ENCODE measurements at regions not wholly inside any gene's neighbourhood (a gene's known extent, or its start where the extent isn't known, plus 50 kb on each side); places are given as distances from the start of the nearest gene placed in this dataset.

DNA sequence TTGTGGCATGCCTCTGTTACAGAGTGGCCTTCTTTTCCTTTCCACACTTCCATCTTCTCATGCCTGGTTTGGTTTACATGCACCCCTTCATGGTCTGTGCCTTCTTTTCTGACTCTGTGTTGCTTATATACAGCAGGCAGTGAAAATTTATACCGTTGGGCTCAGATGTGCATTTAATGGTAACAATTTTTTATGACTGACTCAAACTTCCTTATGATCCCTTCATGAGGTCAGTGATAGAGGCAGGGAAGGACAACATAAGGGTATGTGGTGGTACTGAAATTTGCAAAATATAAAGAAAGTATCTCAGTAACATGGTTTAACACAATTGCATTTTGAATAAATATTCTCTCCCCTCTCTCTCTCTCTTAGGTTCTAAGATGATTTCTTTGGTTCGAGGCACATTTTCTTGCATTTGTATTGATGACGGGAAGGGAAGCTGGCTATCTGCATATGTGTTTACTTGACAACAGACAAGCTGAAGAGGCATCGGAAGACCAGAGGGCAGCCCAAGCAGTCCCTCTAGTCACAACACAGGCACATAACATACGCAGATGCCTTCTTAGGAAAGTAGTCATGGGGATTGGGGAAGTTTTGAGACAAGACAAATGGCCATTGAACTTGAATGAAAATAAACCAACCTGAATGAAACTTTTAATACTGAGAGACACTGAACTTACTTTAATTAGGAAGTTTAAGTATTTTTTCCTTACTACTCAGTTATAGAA is 163.3 kb upstream of the LEF1 start:
- H3K27ac ChIP-seq, result no peak overlapping the region
- DNase-seq, result no peak
- in situ Hi-C loops (cut with HindIII; ENCODE audit: low pct_ligation_motif_present, low sequenced_read_pairs), result no loop called here
- no peaks in the 10 kb centered on the region for H3K27me3 ChIP-seq (replicated peaks)
- TF ChIP-seq, protein P1, sequence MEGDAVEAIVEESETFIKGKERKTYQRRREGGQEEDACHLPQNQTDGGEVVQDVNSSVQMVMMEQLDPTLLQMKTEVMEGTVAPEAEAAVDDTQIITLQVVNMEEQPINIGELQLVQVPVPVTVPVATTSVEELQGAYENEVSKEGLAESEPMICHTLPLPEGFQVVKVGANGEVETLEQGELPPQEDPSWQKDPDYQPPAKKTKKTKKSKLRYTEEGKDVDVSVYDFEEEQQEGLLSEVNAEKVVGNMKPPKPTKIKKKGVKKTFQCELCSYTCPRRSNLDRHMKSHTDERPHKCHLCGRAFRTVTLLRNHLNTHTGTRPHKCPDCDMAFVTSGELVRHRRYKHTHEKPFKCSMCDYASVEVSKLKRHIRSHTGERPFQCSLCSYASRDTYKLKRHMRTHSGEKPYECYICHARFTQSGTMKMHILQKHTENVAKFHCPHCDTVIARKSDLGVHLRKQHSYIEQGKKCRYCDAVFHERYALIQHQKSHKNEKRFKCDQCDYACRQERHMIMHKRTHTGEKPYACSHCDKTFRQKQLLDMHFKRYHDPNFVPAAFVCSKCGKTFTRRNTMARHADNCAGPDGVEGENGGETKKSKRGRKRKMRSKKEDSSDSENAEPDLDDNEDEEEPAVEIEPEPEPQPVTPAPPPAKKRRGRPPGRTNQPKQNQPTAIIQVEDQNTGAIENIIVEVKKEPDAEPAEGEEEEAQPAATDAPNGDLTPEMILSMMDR (IDR thresholded peaks at IDR 0.05; ENCODE audit: low read depth, low read length, missing control alignments), result no peak
- H3K36me3 ChIP-seq (replicated peaks), result no peaks in the 10 kb centered on the region
- H3K4me3 ChIP-seq (ENCODE audit: low read depth, low read length), result no peak overlapping the region

DNA sequence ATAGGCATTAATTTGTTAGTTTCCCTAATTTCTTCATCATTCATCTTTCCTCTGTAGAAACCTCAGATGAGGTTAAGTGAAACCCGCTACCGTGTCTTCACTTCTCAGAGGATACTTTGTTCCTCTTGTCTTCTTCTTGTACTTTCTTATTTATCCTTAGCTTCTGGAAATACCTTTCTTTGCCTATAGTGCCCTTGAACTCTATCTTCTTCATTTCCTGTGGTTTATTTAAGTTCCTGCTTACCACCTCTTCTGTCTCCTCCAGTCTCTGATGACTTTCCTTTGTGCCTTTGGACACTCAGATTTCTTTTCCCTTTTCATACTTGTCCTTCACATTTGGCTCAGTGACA is 159.6 kb upstream of the LEF1 start:
- in situ Hi-C loops (cut with HindIII; ENCODE audit: low pct_ligation_motif_present, low sequenced_read_pairs), result no loop called here
- DNase-seq, result no peak
- no peaks in the 10 kb centered on the region for H3K27me3 ChIP-seq (replicated peaks)
- TF ChIP-seq, protein P1 (IDR thresholded peaks at IDR 0.05; ENCODE audit: low read depth, low read length, missing control alignments), result no peak
- H3K36me3 ChIP-seq (replicated peaks), result no peaks in the 10 kb centered on the region
- no peak overlapping the region for H3K27ac ChIP-seq
- no peak overlapping the region for H3K4me3 ChIP-seq (ENCODE audit: low read depth, low read length)

DNA sequence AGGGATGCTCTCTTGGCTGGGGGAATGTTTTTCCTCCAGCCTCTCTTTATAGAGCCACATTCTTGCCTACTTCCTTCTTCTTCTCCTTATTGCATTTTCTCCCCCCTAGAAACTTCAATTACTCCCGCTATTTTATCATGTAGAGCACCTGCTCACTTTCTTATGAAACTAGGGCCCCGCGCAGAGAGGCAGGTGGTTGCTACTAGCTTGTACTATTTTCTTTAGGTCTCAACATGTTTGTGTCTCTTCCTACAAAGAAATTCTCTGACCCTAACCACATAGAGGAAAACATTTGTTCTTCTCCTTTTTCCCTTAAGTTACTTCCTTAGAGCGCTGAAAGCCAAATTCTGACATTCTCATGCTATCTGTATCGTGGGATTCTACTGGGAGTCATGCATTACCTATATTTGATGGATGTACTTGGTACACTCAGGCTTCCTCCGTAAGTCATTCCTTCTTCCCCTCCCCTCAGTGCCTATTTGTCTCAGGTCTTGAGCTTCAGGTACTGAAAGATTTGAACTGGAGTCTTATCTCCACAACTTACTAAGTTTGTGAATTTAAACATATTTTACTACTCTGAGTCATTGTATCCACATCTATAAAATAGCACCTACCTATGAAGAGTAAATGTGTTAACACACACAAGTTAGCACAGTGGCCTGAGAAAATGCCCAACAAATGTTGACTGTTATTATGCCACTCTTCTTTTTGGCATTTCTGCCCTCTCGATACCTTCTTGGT is 159.1 kb upstream of the LEF1 start:
- in situ Hi-C loops (cut with HindIII; ENCODE audit: low pct_ligation_motif_present, low sequenced_read_pairs), result no loop called here
- Histone ChIP-seq H3K4me3 (ENCODE audit: low read depth, low read length) (no peak overlapping the region), H3K27me3 (replicated peaks) (no peaks in the 10 kb centered on the region), H3K27ac (no peak overlapping the region), H3K36me3 (replicated peaks) (no peaks in the 10 kb centered on the region)
- DNase-seq, result no peak
- TF ChIP-seq, protein P1 (IDR thresholded peaks at IDR 0.05; ENCODE audit: low read depth, low read length, missing control alignments), result no peak

DNA sequence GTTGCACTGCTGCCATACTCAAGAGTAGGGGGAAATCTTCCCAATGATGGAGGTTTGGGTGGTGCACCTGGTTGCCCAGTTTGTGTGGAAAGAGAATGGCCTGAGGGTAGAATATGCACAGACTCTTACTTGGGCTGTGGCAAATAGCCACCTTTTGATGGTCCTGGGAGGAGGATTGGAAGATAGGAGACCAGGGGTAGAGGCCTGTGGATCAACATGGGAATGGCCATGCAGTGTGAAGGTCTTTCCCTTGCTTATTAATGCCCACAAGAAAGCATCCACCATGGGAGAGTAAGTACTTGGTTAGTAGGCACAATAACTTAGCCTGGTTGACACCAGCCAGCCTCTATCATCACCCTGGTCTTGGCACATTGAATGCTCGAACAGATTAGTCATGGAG is 156.8 kb upstream of the LEF1 start:
- Histone ChIP-seq H3K36me3 (replicated peaks) (no peaks in the 10 kb centered on the region), H3K4me3 (ENCODE audit: low read depth, low read length) (no peak overlapping the region), H3K27me3 (replicated peaks) (no peaks in the 10 kb centered on the region), H3K27ac (no peak overlapping the region)
- DNase-seq, result no peak
- TF ChIP-seq, protein P1 (IDR thresholded peaks at IDR 0.05; ENCODE audit: low read depth, low read length, missing control alignments), result no peak
- in situ Hi-C loops (cut with HindIII; ENCODE audit: low pct_ligation_motif_present, low sequenced_read_pairs), result no loop called here

DNA sequence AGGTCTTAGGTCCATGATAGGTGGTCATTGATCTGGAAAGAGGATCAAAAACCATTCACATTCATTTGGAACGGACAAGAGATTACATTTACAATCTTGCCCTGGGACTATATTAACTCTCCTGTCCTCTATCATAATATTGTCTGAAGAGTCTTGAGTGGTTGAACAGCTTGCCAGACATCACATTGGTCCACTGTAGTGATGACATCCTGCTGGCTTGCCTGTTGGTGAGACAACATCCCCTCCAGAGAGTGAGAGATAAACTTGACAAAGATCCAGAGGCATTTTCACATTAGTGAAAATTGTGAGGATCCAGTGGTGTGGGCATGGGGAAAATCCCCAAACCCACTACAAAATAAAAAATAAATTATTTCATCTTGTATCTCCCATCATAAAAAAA is 155.7 kb upstream of the LEF1 start:
- DNase-seq, result no peak
- Histone ChIP-seq H3K36me3 (replicated peaks) (no peaks in the 10 kb centered on the region), H3K27ac (no peak overlapping the region), H3K27me3 (replicated peaks) (no peaks in the 10 kb centered on the region), H3K4me3 (ENCODE audit: low read depth, low read length) (no peak overlapping the region)
- TF ChIP-seq, protein P1 (IDR thresholded peaks at IDR 0.05; ENCODE audit: low read depth, low read length, missing control alignments), result no peak
- in situ Hi-C loops (cut with HindIII; ENCODE audit: low pct_ligation_motif_present, low sequenced_read_pairs), result no loop called here
